Epidermal melanocyte (primary cell): ENCODE measurements at regions not wholly inside any gene's neighbourhood (a gene's known extent, or its start where the extent isn't known, plus 50 kb on each side); places are given as distances from the start of the nearest gene placed in this dataset.

ENCODE experiments used
- DNase-seq: peaks from one replicate; pipeline ENCODE4 v3.0.0; 2011; ENCODE audit warnings: low spot score; ENCODE audit not compliant: insufficient read length

GRCh38 chr13:103200118-103200885, 134.1 kb upstream of the SLC10A2 start:
- DNase-seq, result no peak

GRCh38 chr13:103199380-103200088, 133.3 kb upstream of the SLC10A2 start:
- no peak for DNase-seq

GRCh38 chr13:103196356-103196755, 130.1 kb upstream of the SLC10A2 start:
- DNase-seq, result no peak

- DNase-seq, result no peak
Observed at GRCh38 chr13:103195762-103196161, 129.5 kb upstream of the SLC10A2 start.

- no peak for DNase-seq
Observed at GRCh38 chr13:103194871-103195270, 128.7 kb upstream of the SLC10A2 start.

- no peak for DNase-seq
Observed at GRCh38 chr13:103192511-103193135, 126.4 kb upstream of the SLC10A2 start.

GRCh38 chr13:103190841-103191240, 124.6 kb upstream of the SLC10A2 start:
- no peak for DNase-seq

GRCh38 chr13:103188713-103189326, 122.6 kb upstream of the SLC10A2 start:
- DNase-seq, result no peak

- no peak for DNase-seq
Observed at GRCh38 chr13:103187721-103188156, 121.5 kb upstream of the SLC10A2 start.

GRCh38 chr13:103184413-103184812, 118.2 kb upstream of the SLC10A2 start:
- DNase-seq, result no peak

GRCh38 chr13:103178986-103179943, 113.0 kb upstream of the SLC10A2 start:
- DNase-seq, result no peak

GRCh38 chr13:103174966-103175365, 108.7 kb upstream of the SLC10A2 start:
- DNase-seq, result no peak

GRCh38 chr13:103168901-103169508, 102.8 kb upstream of the SLC10A2 start:
- no peak for DNase-seq

- no peak for DNase-seq
Observed at GRCh38 chr13:103164251-103164650, 98.0 kb upstream of the SLC10A2 start.

GRCh38 chr13:103161476-103161875, 95.3 kb upstream of the SLC10A2 start:
- DNase-seq, result no peak

- DNase-seq, result no peak
Observed at GRCh38 chr13:103157434-103158145, 91.4 kb upstream of the SLC10A2 start.

- no peak for DNase-seq
Observed at GRCh38 chr13:103157016-103157415, 90.8 kb upstream of the SLC10A2 start.

GRCh38 chr13:103156346-103156998, 90.3 kb upstream of the SLC10A2 start:
- no peak for DNase-seq

GRCh38 chr13:103153466-103153865, 87.2 kb upstream of the SLC10A2 start:
- DNase-seq, result no peak
